Caco-2 (cell line): ENCODE measurements at regions not wholly inside any gene's neighbourhood (a gene's known extent, or its start where the extent isn't known, plus 50 kb on each side); places are given as distances from the start of the nearest gene placed in this dataset.

Experiments
- BruUV-seq: library from RNA; stranded (reverse); fragments of 400-500 nt; replicated peaks from 2 replicates; lab custom pipeline; 2021; lab: Mats Ljungman, UMichigan
- CTCF ChIA-PET: fragments of 300-600 bp; sonication (Branson Sonifier 250); formaldehyde crosslinking; loops from one replicate; lab custom pipeline; 2022; ENCODE audit warnings: antibody characterized with exemption; lab: Charles Lee
- POLR2A ChIA-PET: fragments of 300-600 bp; sonication (Branson Sonifier 250); formaldehyde crosslinking; loops from one replicate; lab custom pipeline; 2022; ENCODE audit warnings: antibody characterized with exemption; lab: Charles Lee
- DNase-seq, 2 experiments: peaks; one replicate each; pipeline versions ENCODE4 v3.0.0 to v3.0.0-alpha.2; 2020 to 2022
- H3K27me3 ChIP-seq: replicated peaks from 2 replicates; pipeline ENCODE4 v1.6.0; 2011; ENCODE audit warnings: low read length; ENCODE audit not compliant: control insufficient read depth, insufficient read depth
- H3K36me3 ChIP-seq: 2 replicates; pipeline ENCODE4 v1.5.1; 2011; ENCODE audit warnings: low read length; ENCODE audit not compliant: control insufficient read depth, insufficient read depth
- H3K4me1 ChIP-seq: fragments of 250-450 bp; sonication (Bioruptor Pico); 2 replicates; pipeline ENCODE4 v1.5.1; 2020; ENCODE audit warnings: mild to moderate bottlenecking
- H3K4me3 ChIP-seq: 2 replicates; pipeline ENCODE4 v1.5.1; 2011; ENCODE audit warnings: low read depth, mild to moderate bottlenecking, control low read depth, low read length
- H3K9me3 ChIP-seq: fragments of 250-450 bp; sonication (Bioruptor Pico); 2 replicates; pipeline ENCODE4 v1.5.1; 2020; ENCODE audit warnings: mild to moderate bottlenecking, moderate library complexity
- H3K27ac Mint-ChIP-seq: one replicate; pipeline ENCODE4 v1.8.0; 2022; ENCODE audit warnings: mixed read lengths; ENCODE audit not compliant: unreplicated experiment
- H3K27me3 Mint-ChIP-seq: one replicate; pipeline ENCODE4 v1.8.0; 2022; ENCODE audit warnings: mixed read lengths; ENCODE audit not compliant: insufficient read depth, unreplicated experiment
- H3K36me3 Mint-ChIP-seq: one replicate; pipeline ENCODE4 v1.8.0; 2022; ENCODE audit warnings: mild to moderate bottlenecking, mixed read lengths; ENCODE audit not compliant: insufficient read depth, unreplicated experiment
- H3K4me1 Mint-ChIP-seq: one replicate; pipeline ENCODE4 v1.8.0; 2022; ENCODE audit warnings: low read depth, mixed read lengths; ENCODE audit not compliant: unreplicated experiment
- H3K4me3 Mint-ChIP-seq: one replicate; pipeline ENCODE4 v1.8.0; 2022; ENCODE audit warnings: mild to moderate bottlenecking, moderate library complexity, mixed read lengths; ENCODE audit not compliant: unreplicated experiment
- H3K9me3 Mint-ChIP-seq: one replicate; pipeline ENCODE4 v1.8.0; 2022; ENCODE audit warnings: mixed read lengths; ENCODE audit not compliant: unreplicated experiment
- intact Hi-C: fragments of 100-400 bp; cut with micrococcal nuclease; formaldehyde crosslinking; loops from one replicate; pipeline ENCODE4 v1.10.0; 2022; ENCODE audit not compliant: unreplicated experiment
- TF ChIP-seq, protein P1 (sequence below), 2 experiments: fragments of 200-600 bp in 1 of 2; IDR thresholded peaks; 1 replicate in 1 of 2; 2 replicates in 1 of 2; pipeline versions ENCODE4 v1.5.1 to v1.8.0; 2011 to 2022; ENCODE audit warnings: antibody characterized with exemption in 1 of 2, control low read depth in 1 of 2, inconsistent platforms in 1 of 2, low read depth in 1 of 2, low read length in 1 of 2, mild to moderate bottlenecking in 1 of 2, moderate library complexity in 1 of 2; ENCODE audit not compliant: insufficient read depth in 1 of 2, severe bottlenecking in 1 of 2, unreplicated experiment in 1 of 2

DNA sequence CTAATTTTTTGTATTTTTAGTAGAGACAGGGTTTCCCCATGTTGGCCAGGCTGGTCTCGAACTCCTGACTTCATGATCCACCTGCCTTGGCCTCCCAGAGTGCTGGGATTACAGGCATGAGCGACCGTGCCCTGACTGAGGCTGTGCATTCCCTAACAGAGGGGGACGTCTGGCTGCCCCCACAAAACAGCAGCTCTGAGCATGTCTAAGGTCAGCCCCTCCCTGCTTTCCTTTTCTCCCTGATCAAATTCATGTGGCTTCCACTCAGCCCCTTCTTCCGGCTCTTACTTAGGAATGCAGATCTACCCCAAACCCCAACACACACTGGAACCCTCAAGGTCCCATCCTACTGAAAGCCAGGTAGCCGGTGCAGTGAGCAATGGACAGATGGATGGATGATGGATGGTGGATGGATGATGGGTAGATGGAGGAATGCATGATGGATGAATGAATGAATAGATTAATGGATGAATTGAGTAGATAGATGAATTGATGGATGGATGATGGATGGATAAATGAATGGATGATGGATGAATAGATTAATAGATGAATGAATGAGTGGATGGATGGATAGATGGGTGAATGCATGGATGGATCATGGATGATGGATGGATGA lies 91.5 kb upstream of the BHLHE23 start:
- H3K27ac Mint-ChIP-seq, result no peak overlapping the region
- no peak overlapping the region for H3K4me3 Mint-ChIP-seq
- CTCF ChIA-PET, result interaction anchor here (0.7 kb wide), 1 partner anchor 82 kb away, joined by 3 read pairs; no protein-coding TSS in a partner anchor
- Histone ChIP-seq H3K27me3 (peaks cover 4% of the 10 kb centered on the region), H3K9me3 (no peaks in the 10 kb centered on the region), H3K4me3 (no peak overlapping the region), H3K36me3 (no peaks in the 10 kb centered on the region), H3K4me1 (peaks cover 14% of the 10 kb centered on the region)
- POLR2A ChIA-PET, result no interaction called here
- DNase-seq, result peak in 1 of 2 experiments; percentile 26
- intact Hi-C loops, result no loop called here
- H3K4me1 Mint-ChIP-seq, result no peaks in the 10 kb centered on the region
- TF ChIP-seq, protein P1, sequence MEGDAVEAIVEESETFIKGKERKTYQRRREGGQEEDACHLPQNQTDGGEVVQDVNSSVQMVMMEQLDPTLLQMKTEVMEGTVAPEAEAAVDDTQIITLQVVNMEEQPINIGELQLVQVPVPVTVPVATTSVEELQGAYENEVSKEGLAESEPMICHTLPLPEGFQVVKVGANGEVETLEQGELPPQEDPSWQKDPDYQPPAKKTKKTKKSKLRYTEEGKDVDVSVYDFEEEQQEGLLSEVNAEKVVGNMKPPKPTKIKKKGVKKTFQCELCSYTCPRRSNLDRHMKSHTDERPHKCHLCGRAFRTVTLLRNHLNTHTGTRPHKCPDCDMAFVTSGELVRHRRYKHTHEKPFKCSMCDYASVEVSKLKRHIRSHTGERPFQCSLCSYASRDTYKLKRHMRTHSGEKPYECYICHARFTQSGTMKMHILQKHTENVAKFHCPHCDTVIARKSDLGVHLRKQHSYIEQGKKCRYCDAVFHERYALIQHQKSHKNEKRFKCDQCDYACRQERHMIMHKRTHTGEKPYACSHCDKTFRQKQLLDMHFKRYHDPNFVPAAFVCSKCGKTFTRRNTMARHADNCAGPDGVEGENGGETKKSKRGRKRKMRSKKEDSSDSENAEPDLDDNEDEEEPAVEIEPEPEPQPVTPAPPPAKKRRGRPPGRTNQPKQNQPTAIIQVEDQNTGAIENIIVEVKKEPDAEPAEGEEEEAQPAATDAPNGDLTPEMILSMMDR (IDR thresholded peaks at IDR 0.05; ENCODE audit: insufficient read depth in 1 of 2, low read depth in 1 of 2, low read length in 1 of 2, severe bottlenecking in 1 of 2, unreplicated experiment in 1 of 2), result no peak
- no TSS peak for BruUV-seq
- H3K36me3 Mint-ChIP-seq, result no peaks in the 10 kb centered on the region
- H3K27me3 Mint-ChIP-seq, result peaks cover 9% of the 10 kb centered on the region
- H3K9me3 Mint-ChIP-seq, result no peaks in the 10 kb centered on the region

DNA sequence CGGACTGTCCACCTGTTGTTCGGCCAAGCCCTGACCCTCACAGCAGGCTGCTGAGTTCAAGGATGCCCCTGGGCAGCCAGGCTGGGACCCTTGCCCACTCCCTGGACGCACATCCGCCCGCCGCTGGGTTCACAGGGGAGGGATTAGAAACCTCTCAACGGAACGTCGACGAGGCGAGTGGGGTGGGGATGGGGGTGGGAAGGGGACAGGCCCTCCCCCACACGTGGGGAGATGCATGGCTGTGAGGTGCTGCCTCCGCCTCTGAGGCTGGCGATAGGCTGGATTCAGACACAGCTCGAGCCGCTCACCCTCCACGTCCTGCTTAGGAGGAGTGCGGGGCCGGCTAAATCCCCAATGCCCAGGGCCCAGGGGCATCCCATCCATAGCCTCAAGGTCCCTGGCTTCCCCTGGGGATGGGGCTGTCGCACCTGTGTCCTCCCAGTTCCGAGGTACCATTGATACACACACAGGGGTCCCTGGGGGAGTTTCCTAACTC lies 90.6 kb upstream of the BHLHE23 start:
- POLR2A ChIA-PET, result no interaction called here
- H3K4me3 ChIP-seq, result no peak overlapping the region
- peaks cover 11% of the 10 kb centered on the region for H3K4me1 ChIP-seq
- H3K9me3 ChIP-seq, result no peaks in the 10 kb centered on the region
- H3K36me3 ChIP-seq, result no peaks in the 10 kb centered on the region
- no peaks in the 10 kb centered on the region for H3K36me3 Mint-ChIP-seq
- H3K27me3 Mint-ChIP-seq, result peaks cover 9% of the 10 kb centered on the region
- peaks cover 4% of the 10 kb centered on the region for H3K27me3 ChIP-seq
- no peaks in the 10 kb centered on the region for H3K9me3 Mint-ChIP-seq
- CTCF ChIA-PET, result no interaction called here
- TF ChIP-seq, protein P1 (IDR thresholded peaks at IDR 0.05; ENCODE audit: insufficient read depth in 1 of 2, low read depth in 1 of 2, low read length in 1 of 2, severe bottlenecking in 1 of 2, unreplicated experiment in 1 of 2), result no peak
- no TSS peak for BruUV-seq
- no peaks in the 10 kb centered on the region for H3K4me1 Mint-ChIP-seq
- no peak overlapping the region for H3K27ac Mint-ChIP-seq
- intact Hi-C loops, result no loop called here
- peak in 1 of 2 experiments; percentile 42 for DNase-seq
- H3K4me3 Mint-ChIP-seq, result no peak overlapping the region

DNA sequence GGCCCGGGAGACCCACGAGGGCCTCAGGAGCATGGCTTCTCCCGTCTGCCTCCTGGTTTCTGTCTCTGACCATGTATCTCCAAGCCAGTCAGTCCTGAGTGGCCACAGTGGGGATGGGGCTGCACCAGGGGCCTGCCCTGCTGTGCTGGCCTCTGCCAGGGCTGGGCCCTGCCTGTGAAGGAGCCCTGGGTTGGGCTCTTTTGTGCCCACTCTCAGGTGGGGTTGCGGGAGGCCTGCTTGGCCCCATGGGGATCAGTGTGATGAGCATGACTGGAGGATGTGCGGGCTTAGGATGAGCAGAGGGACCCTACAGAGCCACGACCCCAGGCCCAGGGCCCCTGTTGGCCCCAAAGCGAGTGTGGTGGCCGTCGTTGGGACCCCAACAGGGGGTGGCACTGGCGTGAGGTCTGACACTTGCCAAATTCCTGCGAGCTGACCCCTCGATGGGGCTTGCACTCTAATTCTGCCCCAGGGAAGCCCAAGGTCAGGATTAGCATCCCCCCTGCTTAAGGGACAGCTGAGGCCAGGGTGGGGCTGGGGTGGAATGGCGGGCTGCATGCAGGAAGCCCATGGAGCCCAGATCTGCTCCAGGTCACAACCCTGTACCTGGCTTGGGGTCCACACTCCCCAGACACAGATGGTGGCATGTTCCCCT lies 90.0 kb upstream of the BHLHE23 start:
- H3K4me1 ChIP-seq, result peaks cover 11% of the 10 kb centered on the region
- Mint-ChIP-seq H3K4me1 (no peaks in the 10 kb centered on the region), H3K27ac (no peak overlapping the region), H3K27me3 (peaks cover 9% of the 10 kb centered on the region), H3K9me3 (no peaks in the 10 kb centered on the region), H3K4me3 (no peak overlapping the region), H3K36me3 (no peaks in the 10 kb centered on the region)
- intact Hi-C loops, result no loop called here
- TF ChIP-seq, protein P1 (IDR thresholded peaks at IDR 0.05; ENCODE audit: insufficient read depth in 1 of 2, low read depth in 1 of 2, low read length in 1 of 2, severe bottlenecking in 1 of 2, unreplicated experiment in 1 of 2), result no peak
- BruUV-seq, result no TSS peak
- POLR2A ChIA-PET, result no interaction called here
- H3K36me3 ChIP-seq, result no peaks in the 10 kb centered on the region
- no peaks in the 10 kb centered on the region; the same call in 1 of the 2 replicates for H3K27me3 ChIP-seq
- H3K9me3 ChIP-seq, result no peaks in the 10 kb centered on the region
- H3K4me3 ChIP-seq, result no peak overlapping the region
- CTCF ChIA-PET, result no interaction called here
- DNase-seq, result peak in 1 of 2 experiments; percentile 44
